ENCODE measurements at regions not wholly inside any gene's neighbourhood (a gene's known extent, or its start where the extent isn't known, plus 50 kb on each side); places are given as distances from the start of the nearest gene placed in this dataset.
A peak's percentile ranks its signal among the peaks of the same experiment; 100 is the strongest.

- no peak for DNase-seq
- no peaks in the 10 kb centered on the region for H3K9me3 ChIP-seq (ENCODE audit: control insufficient read depth, low read length)
- 95 to 97% methylated on average over 10 of the region's 10 CpGs for WGBS, 2 donors
- no peak overlapping the region for H3K27ac ChIP-seq (ENCODE audit: low read depth in 1 of 2, low read length in 2 of 2)
- H3K4me3 ChIP-seq (ENCODE audit: low read length in 2 of 2) = no peak overlapping the region
- H3K36me3 ChIP-seq (ENCODE audit: control insufficient read depth in 1 of 2, insufficient read depth in 2 of 2, low read length in 1 of 2) = no peaks in the 10 kb centered on the region
- intact Hi-C loops (cut with DNase I) = no loop called here
- no peaks in the 10 kb centered on the region for H3K27me3 ChIP-seq (ENCODE audit: control insufficient read depth in 1 of 2, insufficient read depth in 2 of 2, low read length in 1 of 2)
- peaks cover 4 to 5% of the 10 kb centered on the region in 2 donors for H3K4me1 ChIP-seq (ENCODE audit: control insufficient read depth in 1 of 2, insufficient read depth in 2 of 2, low read length in 2 of 2)
- ATAC-seq (ENCODE audit: low FRiP score) = no peak
Measured at GRCh38 chr1:203401199-203401877, 50.4 kb upstream of the FMOD start.

DNA sequence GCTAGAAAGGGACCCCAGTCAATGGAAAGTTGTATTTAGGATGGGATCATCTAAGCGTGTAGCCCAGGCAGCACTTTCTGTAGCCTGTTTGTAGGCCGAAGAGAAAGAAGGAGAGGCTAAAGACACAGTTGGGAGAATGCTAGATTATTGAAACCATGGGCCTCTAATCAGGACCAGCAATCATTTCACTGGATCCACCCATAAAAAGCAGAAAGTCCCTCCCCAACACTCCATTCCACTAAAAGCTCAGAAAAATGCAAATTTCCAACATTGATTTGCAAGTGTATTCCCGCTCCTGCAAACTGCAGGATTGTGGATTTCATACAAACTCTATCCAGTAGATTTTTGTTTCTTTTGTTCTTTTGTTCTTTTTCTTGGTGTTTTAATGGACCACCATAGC, 51.2 kb upstream of the FMOD start:
- no peaks in the 10 kb centered on the region for H3K27me3 ChIP-seq (ENCODE audit: control insufficient read depth in 1 of 2, insufficient read depth in 2 of 2, low read length in 1 of 2)
- WGBS, 2 donors = 67 to 97% methylated on average over 3 of the region's 3 CpGs
- no peaks in the 10 kb centered on the region for H3K9me3 ChIP-seq (ENCODE audit: control insufficient read depth, low read length)
- no peak for DNase-seq
- H3K36me3 ChIP-seq (ENCODE audit: control insufficient read depth in 1 of 2, insufficient read depth in 2 of 2, low read length in 1 of 2) = no peaks in the 10 kb centered on the region
- intact Hi-C loops (cut with DNase I) = no loop called here
- no peak overlapping the region for H3K4me3 ChIP-seq (ENCODE audit: low read length in 2 of 2)
- peaks cover 4 to 7% of the 10 kb centered on the region in 2 donors for H3K4me1 ChIP-seq (ENCODE audit: control insufficient read depth in 1 of 2, insufficient read depth in 2 of 2, low read length in 2 of 2)
- ATAC-seq (ENCODE audit: low FRiP score) = no peak
- H3K27ac ChIP-seq (ENCODE audit: low read depth in 1 of 2, low read length in 2 of 2) = peak overlapping the region; percentile 75 to 78

- Histone ChIP-seq H3K27ac (ENCODE audit: low read depth in 1 of 2, low read length in 2 of 2) (peak overlapping the region; percentile 81 to 96), H3K36me3 (ENCODE audit: control insufficient read depth in 1 of 2, insufficient read depth in 2 of 2, low read length in 1 of 2) (no peaks in the 10 kb centered on the region), H3K9me3 (ENCODE audit: control insufficient read depth, low read length) (no peaks in the 10 kb centered on the region), H3K4me3 (ENCODE audit: low read length in 2 of 2) (no peak overlapping the region), H3K27me3 (ENCODE audit: control insufficient read depth in 1 of 2, insufficient read depth in 2 of 2, low read length in 1 of 2) (no peaks in the 10 kb centered on the region), H3K4me1 (ENCODE audit: control insufficient read depth in 1 of 2, insufficient read depth in 2 of 2, low read length in 2 of 2) (peaks cover 6 to 10% of the 10 kb centered on the region in 2 donors)
- no peak for DNase-seq
- peak; percentile 67 for ATAC-seq (ENCODE audit: low FRiP score)
- WGBS, 2 donors = 25 to 38% methylated on average over 6 of the region's 6 CpGs
- intact Hi-C loops (cut with DNase I) = no loop called here
Measured at GRCh38 chr1:203402629-203403337, 51.9 kb upstream of the FMOD start.

DNA sequence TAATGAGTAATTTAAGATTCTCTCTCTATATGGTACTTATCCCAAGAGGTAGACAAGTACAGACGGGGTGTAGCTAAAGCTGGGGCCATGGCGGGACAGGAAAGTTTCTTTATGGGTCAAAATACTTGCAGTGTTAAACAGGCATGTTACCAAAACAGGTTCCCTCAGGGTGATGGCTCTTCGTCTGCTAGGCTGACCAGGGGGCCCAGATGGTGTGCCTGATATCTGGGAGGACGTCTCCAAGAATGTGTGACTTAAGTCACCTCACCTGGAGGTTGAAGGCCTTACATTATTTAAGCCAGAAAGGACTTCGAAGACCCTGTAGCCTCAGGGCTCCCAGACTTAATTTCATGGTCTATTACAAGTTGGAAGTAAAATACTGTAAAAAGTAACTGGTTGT, 52.7 kb upstream of the FMOD start:
- DNase-seq (no peak), ATAC-seq (ENCODE audit: low FRiP score) (no peak)
- H3K27ac ChIP-seq (ENCODE audit: low read depth in 1 of 2, low read length in 2 of 2) = peak overlapping the region; percentile 3 to 96
- H3K9me3 ChIP-seq (ENCODE audit: control insufficient read depth, low read length) = no peaks in the 10 kb centered on the region
- no peaks in the 10 kb centered on the region for H3K27me3 ChIP-seq (ENCODE audit: control insufficient read depth in 1 of 2, insufficient read depth in 2 of 2, low read length in 1 of 2)
- intact Hi-C loops (cut with DNase I) = no loop called here
- WGBS, 2 donors = 72 to 91% methylated on average over 5 of the region's 5 CpGs
- peaks cover 6 to 10% of the 10 kb centered on the region in 2 donors for H3K4me1 ChIP-seq (ENCODE audit: control insufficient read depth in 1 of 2, insufficient read depth in 2 of 2, low read length in 2 of 2)
- H3K4me3 ChIP-seq (ENCODE audit: low read length in 2 of 2) = no peak overlapping the region
- H3K36me3 ChIP-seq (ENCODE audit: control insufficient read depth in 1 of 2, insufficient read depth in 2 of 2, low read length in 1 of 2) = no peaks in the 10 kb centered on the region

- Histone ChIP-seq H3K9me3 (ENCODE audit: control insufficient read depth, low read length) (no peaks in the 10 kb centered on the region), H3K4me3 (ENCODE audit: low read length in 2 of 2) (no peak overlapping the region), H3K4me1 (ENCODE audit: control insufficient read depth in 1 of 2, insufficient read depth in 2 of 2, low read length in 2 of 2) (peaks cover 6 to 10% of the 10 kb centered on the region in 2 donors), H3K27me3 (ENCODE audit: control insufficient read depth in 1 of 2, insufficient read depth in 2 of 2, low read length in 1 of 2) (no peaks in the 10 kb centered on the region), H3K36me3 (ENCODE audit: control insufficient read depth in 1 of 2, insufficient read depth in 2 of 2, low read length in 1 of 2) (no peaks in the 10 kb centered on the region), H3K27ac (ENCODE audit: low read depth in 1 of 2, low read length in 2 of 2) (peak overlapping the region in 1 of 2 donors; percentile 2)
- no peak for DNase-seq
- intact Hi-C loops (cut with DNase I) = no loop called here
- ATAC-seq (ENCODE audit: low FRiP score) = no peak
- 96% methylated on average over 3 of the region's 3 CpGs for WGBS, 2 donors
Measured at GRCh38 chr1:203404546-203404945, 53.6 kb upstream of the FMOD start.

- DNase-seq (no peak), ATAC-seq (ENCODE audit: low FRiP score) (no peak)
- H3K27ac ChIP-seq (ENCODE audit: low read depth in 1 of 2, low read length in 2 of 2) = peak overlapping the region; percentile 83 to 99
- intact Hi-C loops (cut with DNase I) = loop anchor here (5.0 kb wide), 2 partner anchors 36 to 71 kb away; partner anchors contain the start of gene PRELP (in 1 of the 2)
- no peaks in the 10 kb centered on the region for H3K36me3 ChIP-seq (ENCODE audit: control insufficient read depth in 1 of 2, insufficient read depth in 2 of 2, low read length in 1 of 2)
- WGBS, 2 donors = 54 to 56% methylated on average over 5 of the region's 5 CpGs
- H3K27me3 ChIP-seq (ENCODE audit: control insufficient read depth in 1 of 2, insufficient read depth in 2 of 2, low read length in 1 of 2) = no peaks in the 10 kb centered on the region
- peaks cover 8 to 10% of the 10 kb centered on the region in 2 donors for H3K4me1 ChIP-seq (ENCODE audit: control insufficient read depth in 1 of 2, insufficient read depth in 2 of 2, low read length in 2 of 2)
- no peak overlapping the region for H3K4me3 ChIP-seq (ENCODE audit: low read length in 2 of 2)
- H3K9me3 ChIP-seq (ENCODE audit: control insufficient read depth, low read length) = no peaks in the 10 kb centered on the region
Measured at GRCh38 chr1:203405703-203406438, 54.9 kb upstream of the FMOD start.

GRCh38 chr1:203406446-203407045, 55.6 kb upstream of the FMOD start:
- no peak overlapping the region for H3K4me3 ChIP-seq (ENCODE audit: low read length in 2 of 2)
- no peaks in the 10 kb centered on the region for H3K36me3 ChIP-seq (ENCODE audit: control insufficient read depth in 1 of 2, insufficient read depth in 2 of 2, low read length in 1 of 2)
- no peaks in the 10 kb centered on the region for H3K9me3 ChIP-seq (ENCODE audit: control insufficient read depth, low read length)
- intact Hi-C loops (cut with DNase I) = loop anchor here (5.0 kb wide), 2 partner anchors 36 to 71 kb away; partner anchors contain the start of gene PRELP (in 1 of the 2)
- peak overlapping the region; percentile 83 to 99 for H3K27ac ChIP-seq (ENCODE audit: low read depth in 1 of 2, low read length in 2 of 2)
- DNase-seq = peak; percentile 86 to 91
- no peaks in the 10 kb centered on the region for H3K27me3 ChIP-seq (ENCODE audit: control insufficient read depth in 1 of 2, insufficient read depth in 2 of 2, low read length in 1 of 2)
- H3K4me1 ChIP-seq (ENCODE audit: control insufficient read depth in 1 of 2, insufficient read depth in 2 of 2, low read length in 2 of 2) = peaks cover 8 to 10% of the 10 kb centered on the region in 2 donors
- WGBS, 2 donors = 4 to 7% methylated on average over 7 of the region's 7 CpGs
- peak; percentile 79 for ATAC-seq (ENCODE audit: low FRiP score)

GRCh38 chr1:203407296-203407695, 56.4 kb upstream of the FMOD start:
- no peak for ATAC-seq (ENCODE audit: low FRiP score)

More at GRCh38 chr1:203407296-203407695, 56.4 kb upstream of the FMOD start:
- Histone ChIP-seq H3K36me3 (ENCODE audit: control insufficient read depth in 1 of 2, insufficient read depth in 2 of 2, low read length in 1 of 2) (no peaks in the 10 kb centered on the region), H3K4me3 (ENCODE audit: low read length in 2 of 2) (no peak overlapping the region), H3K27ac (ENCODE audit: low read depth in 1 of 2, low read length in 2 of 2) (peak overlapping the region; percentile 83 to 99), H3K9me3 (ENCODE audit: control insufficient read depth, low read length) (no peaks in the 10 kb centered on the region), H3K4me1 (ENCODE audit: control insufficient read depth in 1 of 2, insufficient read depth in 2 of 2, low read length in 2 of 2) (peaks cover 8 to 10% of the 10 kb centered on the region in 2 donors), H3K27me3 (ENCODE audit: control insufficient read depth in 1 of 2, insufficient read depth in 2 of 2, low read length in 1 of 2) (no peaks in the 10 kb centered on the region)
- 25 to 42% methylated on average over 1 of the region's 1 CpG for WGBS, 2 donors
- DNase-seq = no peak
- intact Hi-C loops (cut with DNase I) = loop anchor here (5.0 kb wide), 2 partner anchors 35 to 70 kb away; partner anchors contain the start of gene PRELP (in 1 of the 2)
